ENCODE measurements at regions not wholly inside any gene's neighbourhood (a gene's known extent, or its start where the extent isn't known, plus 50 kb on each side); places are given as distances from the start of the nearest gene placed in this dataset.

DNA sequence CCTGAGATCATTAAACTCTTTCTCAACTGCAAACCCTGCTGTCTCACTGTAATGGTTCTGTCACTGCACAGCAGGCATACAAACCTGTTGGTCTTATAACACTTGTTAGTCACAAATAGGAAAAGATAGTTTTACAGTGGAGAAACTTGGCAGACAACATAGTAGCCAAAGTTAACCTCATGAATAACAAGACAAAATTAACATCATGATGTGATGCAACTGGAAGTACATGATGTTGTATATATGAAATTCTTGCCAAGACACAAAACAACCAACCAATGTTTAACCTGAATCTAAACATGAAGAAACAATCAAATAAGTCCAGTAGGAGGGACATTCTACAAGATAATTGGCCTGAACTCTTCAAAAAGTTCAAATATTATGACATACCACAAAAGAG lies 189.3 kb downstream of the RNF152 start (continued):
- TF ChIP-seq FOXM1 (IDR thresholded peaks at IDR 0.05; ENCODE audit: low read depth, low read length) (no peak), RCOR1 (conservative IDR thresholded peaks at IDR 0.05; ENCODE audit: low read depth, low read length) (no peak), ZNF217 (IDR thresholded peaks at IDR 0.05) (no peak), GABPA (IDR thresholded peaks at IDR 0.05; ENCODE audit: low read depth) (no peak), RUNX3 (IDR thresholded peaks at IDR 0.05; ENCODE audit: low read length) (no peak), PAX8 (IDR thresholded peaks at IDR 0.05) (no peak)
- TF ChIP-seq, protein P1, sequence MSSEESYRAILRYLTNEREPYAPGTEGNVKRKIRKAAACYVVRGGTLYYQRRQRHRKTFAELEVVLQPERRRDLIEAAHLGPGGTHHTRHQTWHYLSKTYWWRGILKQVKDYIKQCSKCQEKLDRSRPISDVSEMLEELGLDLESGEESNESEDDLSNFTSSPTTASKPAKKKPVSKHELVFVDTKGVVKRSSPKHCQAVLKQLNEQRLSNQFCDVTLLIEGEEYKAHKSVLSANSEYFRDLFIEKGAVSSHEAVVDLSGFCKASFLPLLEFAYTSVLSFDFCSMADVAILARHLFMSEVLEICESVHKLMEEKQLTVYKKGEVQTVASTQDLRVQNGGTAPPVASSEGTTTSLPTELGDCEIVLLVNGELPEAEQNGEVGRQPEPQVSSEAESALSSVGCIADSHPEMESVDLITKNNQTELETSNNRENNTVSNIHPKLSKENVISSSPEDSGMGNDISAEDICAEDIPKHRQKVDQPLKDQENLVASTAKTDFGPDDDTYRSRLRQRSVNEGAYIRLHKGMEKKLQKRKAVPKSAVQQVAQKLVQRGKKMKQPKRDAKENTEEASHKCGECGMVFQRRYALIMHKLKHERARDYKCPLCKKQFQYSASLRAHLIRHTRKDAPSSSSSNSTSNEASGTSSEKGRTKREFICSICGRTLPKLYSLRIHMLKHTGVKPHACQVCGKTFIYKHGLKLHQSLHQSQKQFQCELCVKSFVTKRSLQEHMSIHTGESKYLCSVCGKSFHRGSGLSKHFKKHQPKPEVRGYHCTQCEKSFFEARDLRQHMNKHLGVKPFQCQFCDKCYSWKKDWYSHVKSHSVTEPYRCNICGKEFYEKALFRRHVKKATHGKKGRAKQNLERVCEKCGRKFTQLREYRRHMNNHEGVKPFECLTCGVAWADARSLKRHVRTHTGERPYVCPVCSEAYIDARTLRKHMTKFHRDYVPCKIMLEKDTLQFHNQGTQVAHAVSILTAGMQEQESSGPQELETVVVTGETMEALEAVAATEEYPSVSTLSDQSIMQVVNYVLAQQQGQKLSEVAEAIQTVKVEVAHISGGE (CRISPR knock-in tag; IDR thresholded peaks at IDR 0.05) = no peak

DNA sequence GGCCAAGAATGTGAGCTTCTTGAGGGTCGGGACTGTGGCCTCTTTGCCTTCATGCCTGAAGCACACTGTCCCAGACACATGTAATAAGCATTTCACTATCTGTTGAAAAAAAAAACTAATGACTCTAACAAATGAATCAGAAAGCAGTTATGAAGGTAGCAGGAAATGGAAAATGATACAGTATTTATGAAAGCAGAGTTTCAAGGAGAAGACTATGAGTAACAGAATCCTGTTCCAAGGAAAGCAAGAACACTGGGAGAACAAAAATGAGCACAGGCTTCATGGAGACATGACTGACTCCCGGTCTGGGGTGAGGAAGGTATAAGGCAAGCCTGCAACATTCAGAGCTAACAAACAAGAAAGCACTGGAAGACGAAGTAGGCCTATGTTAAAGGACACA lies 190.8 kb downstream of the RNF152 start:
- no peaks in the 10 kb centered on the region for H3K27me3 ChIP-seq (replicated peaks in 1 of 2; ENCODE audit: control insufficient read depth in 2 of 2, insufficient read depth in 2 of 2, low read length in 1 of 2)
- no peaks in the 10 kb centered on the region for H3K4me1 ChIP-seq (ENCODE audit: control insufficient read depth, insufficient read depth, low read length)
- no peaks in the 10 kb centered on the region for H3K79me2 ChIP-seq (ENCODE audit: control insufficient read depth, insufficient read depth, low read length)
- RAD21 ChIA-PET (ENCODE audit: unreplicated experiment) = no interaction called here
- H3K36me3 ChIP-seq (ENCODE audit: control insufficient read depth in 2 of 2, insufficient read depth in 2 of 2, low read length in 1 of 2) = no peaks in the 10 kb centered on the region
- no peaks in the 10 kb centered on the region for H3K9me3 ChIP-seq (replicated peaks; ENCODE audit: control insufficient read depth, insufficient read depth, low read length)
- SMC1A ChIA-PET (ENCODE audit: uncharacterized antibody, unreplicated experiment) = no interaction called here
- DNase-seq (ENCODE audit: low read depth, low spot score) (no peak), ATAC-seq (no peak), FAIRE-seq (no peak)
- intact Hi-C loops (cut with micrococcal nuclease; ENCODE audit: unreplicated experiment) (no loop called here), in situ Hi-C loops (cut with MboI) (no loop called here)
- 0% methylated on average over 3 of the region's 3 CpGs for WGBS (ENCODE audit: insufficient coverage, insufficient replicate concordance, low lambda C conversion rate, missing lambda C conversion rate)
- POLR2A ChIA-PET = no interaction called here
- H3K4me3 ChIP-seq = no peak overlapping the region
- H3K4me2 ChIP-seq (ENCODE audit: control insufficient read depth, insufficient read depth) = no peak overlapping the region
- H4K20me1 ChIP-seq (ENCODE audit: control insufficient read depth, insufficient read depth) = no peaks in the 10 kb centered on the region
- no peak for TF ChIP-seq POLR2AphosphoS2 (IDR thresholded peaks at IDR 0.05; ENCODE audit: low read depth, low read length)
- TF ChIP-seq, protein P2, sequence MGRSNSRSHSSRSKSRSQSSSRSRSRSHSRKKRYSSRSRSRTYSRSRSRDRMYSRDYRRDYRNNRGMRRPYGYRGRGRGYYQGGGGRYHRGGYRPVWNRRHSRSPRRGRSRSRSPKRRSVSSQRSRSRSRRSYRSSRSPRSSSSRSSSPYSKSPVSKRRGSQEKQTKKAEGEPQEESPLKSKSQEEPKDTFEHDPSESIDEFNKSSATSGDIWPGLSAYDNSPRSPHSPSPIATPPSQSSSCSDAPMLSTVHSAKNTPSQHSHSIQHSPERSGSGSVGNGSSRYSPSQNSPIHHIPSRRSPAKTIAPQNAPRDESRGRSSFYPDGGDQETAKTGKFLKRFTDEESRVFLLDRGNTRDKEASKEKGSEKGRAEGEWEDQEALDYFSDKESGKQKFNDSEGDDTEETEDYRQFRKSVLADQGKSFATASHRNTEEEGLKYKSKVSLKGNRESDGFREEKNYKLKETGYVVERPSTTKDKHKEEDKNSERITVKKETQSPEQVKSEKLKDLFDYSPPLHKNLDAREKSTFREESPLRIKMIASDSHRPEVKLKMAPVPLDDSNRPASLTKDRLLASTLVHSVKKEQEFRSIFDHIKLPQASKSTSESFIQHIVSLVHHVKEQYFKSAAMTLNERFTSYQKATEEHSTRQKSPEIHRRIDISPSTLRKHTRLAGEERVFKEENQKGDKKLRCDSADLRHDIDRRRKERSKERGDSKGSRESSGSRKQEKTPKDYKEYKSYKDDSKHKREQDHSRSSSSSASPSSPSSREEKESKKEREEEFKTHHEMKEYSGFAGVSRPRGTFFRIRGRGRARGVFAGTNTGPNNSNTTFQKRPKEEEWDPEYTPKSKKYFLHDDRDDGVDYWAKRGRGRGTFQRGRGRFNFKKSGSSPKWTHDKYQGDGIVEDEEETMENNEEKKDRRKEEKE (IDR thresholded peaks at IDR 0.05) = no peak
- no peak overlapping the region for H2AFZ ChIP-seq (ENCODE audit: control insufficient read depth, low read depth, low read length)
- no TSS peak for BruUV-seq (replicated peaks)
- CTCF ChIA-PET = interaction anchor here (0.6 kb wide), 1 partner anchor 442 kb away, joined by 3 read pairs; no protein-coding TSS in a partner anchor
- no peak overlapping the region for H3K27ac ChIP-seq (ENCODE audit: control insufficient read depth, insufficient read depth)
- no peak overlapping the region for H3K9ac ChIP-seq (ENCODE audit: control insufficient read depth, insufficient read depth, low read length)
